ENCODE measurements at regions not wholly inside any gene's neighbourhood (a gene's known extent, or its start where the extent isn't known, plus 50 kb on each side); places are given as distances from the start of the nearest gene placed in this dataset.

- H3K36me3 Mint-ChIP-seq, result peaks cover 1% of the 10 kb centered on the region
- no peak overlapping the region for H3K27ac Mint-ChIP-seq
- H3K27me3 Mint-ChIP-seq, result no peaks in the 10 kb centered on the region
- ATAC-seq (ENCODE audit: low read depth), result no peak
- H3K4me3 Mint-ChIP-seq, result no peak overlapping the region
- H3K4me1 Mint-ChIP-seq, result peaks cover 4% of the 10 kb centered on the region
- POLR2A ChIA-PET, result no interaction called here
- no peaks in the 10 kb centered on the region for H3K9me3 Mint-ChIP-seq
- no peak for DNase-seq
Observed at GRCh38 chr10:9016930-9017329, 962.4 kb downstream of the GATA3 start.

- H3K27me3 Mint-ChIP-seq, result no peaks in the 10 kb centered on the region
- ATAC-seq (ENCODE audit: low read depth) (no peak), DNase-seq (no peak)
- POLR2A ChIA-PET, result interaction anchor here (0.5 kb wide), 1 partner anchor 11 kb away, joined by 3 read pairs; no protein-coding TSS in a partner anchor
- peaks cover 4% of the 10 kb centered on the region for H3K4me1 Mint-ChIP-seq
- peaks cover 1% of the 10 kb centered on the region for H3K36me3 Mint-ChIP-seq
- H3K27ac Mint-ChIP-seq, result no peak overlapping the region
- no peaks in the 10 kb centered on the region for H3K9me3 Mint-ChIP-seq
- H3K4me3 Mint-ChIP-seq, result no peak overlapping the region
Observed at GRCh38 chr10:9018195-9019173, 964.0 kb downstream of the GATA3 start.

- DNase-seq (no peak), ATAC-seq (ENCODE audit: low read depth) (no peak)
- H3K27ac Mint-ChIP-seq, result no peak overlapping the region
- no peaks in the 10 kb centered on the region for H3K4me1 Mint-ChIP-seq
- no peaks in the 10 kb centered on the region for H3K27me3 Mint-ChIP-seq
- H3K9me3 Mint-ChIP-seq, result peaks cover 2% of the 10 kb centered on the region
- no peaks in the 10 kb centered on the region for H3K36me3 Mint-ChIP-seq
- POLR2A ChIA-PET, result no interaction called here
- no peak overlapping the region for H3K4me3 Mint-ChIP-seq
Observed at GRCh38 chr10:9023206-9023605, 968.7 kb downstream of the GATA3 start.

DNA sequence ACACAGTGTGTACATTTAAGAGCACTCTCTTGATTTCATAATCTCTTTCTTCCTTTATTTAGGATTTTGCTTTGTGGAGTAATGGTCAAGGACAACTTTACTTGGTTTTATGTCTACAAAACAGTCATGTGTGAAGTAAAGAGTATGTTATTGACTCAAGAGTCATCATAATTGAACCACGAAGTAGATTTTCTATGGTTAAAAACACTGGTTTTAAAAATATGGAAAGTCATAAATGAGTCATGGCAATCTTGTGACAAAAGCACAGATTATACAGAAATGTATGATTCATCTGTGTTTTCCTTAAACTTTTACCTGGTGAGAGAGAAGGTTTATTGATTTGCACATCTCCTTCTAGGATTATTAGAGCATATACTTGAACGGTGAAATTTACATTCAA, 969.7 kb downstream of the GATA3 start:
- Mint-ChIP-seq H3K27me3 (no peaks in the 10 kb centered on the region), H3K9me3 (peaks cover 2% of the 10 kb centered on the region), H3K27ac (no peak overlapping the region), H3K36me3 (no peaks in the 10 kb centered on the region), H3K4me3 (no peak overlapping the region), H3K4me1 (no peaks in the 10 kb centered on the region)
- POLR2A ChIA-PET, result no interaction called here
- ATAC-seq (ENCODE audit: low read depth), result no peak
- no peak for DNase-seq

DNA sequence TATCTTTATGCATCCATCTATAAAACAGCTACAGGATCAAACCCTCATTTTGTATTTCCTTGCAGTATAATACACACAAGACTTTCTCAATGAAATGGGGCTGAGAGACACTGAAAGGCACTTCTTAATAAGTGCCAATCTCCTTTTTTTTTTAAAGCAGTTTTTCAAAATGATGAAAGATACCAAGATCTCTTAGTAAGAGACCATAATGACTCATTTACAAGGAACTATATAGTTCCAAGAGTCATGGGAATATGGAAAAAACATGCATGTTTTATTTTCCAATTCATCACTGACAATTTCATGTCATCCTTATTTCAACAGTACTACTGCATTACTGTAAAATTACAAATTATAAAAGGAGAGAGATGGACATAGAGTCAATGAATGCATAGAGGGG, 973.7 kb downstream of the GATA3 start:
- Mint-ChIP-seq H3K4me3 (no peak overlapping the region), H3K4me1 (peaks cover 2% of the 10 kb centered on the region), H3K36me3 (peaks cover 2% of the 10 kb centered on the region), H3K27ac (no peak overlapping the region), H3K9me3 (peaks cover 5% of the 10 kb centered on the region), H3K27me3 (no peaks in the 10 kb centered on the region)
- DNase-seq (no peak), ATAC-seq (ENCODE audit: low read depth) (no peak)
- POLR2A ChIA-PET, result no interaction called here

GRCh38 chr10:9035355-9035754, 980.9 kb downstream of the GATA3 start:
- ATAC-seq (ENCODE audit: low read depth), result no peak
- H3K4me3 Mint-ChIP-seq, result no peak overlapping the region
- peaks cover 3% of the 10 kb centered on the region for H3K36me3 Mint-ChIP-seq
- peaks cover 11% of the 10 kb centered on the region for H3K9me3 Mint-ChIP-seq
- H3K27ac Mint-ChIP-seq, result no peak overlapping the region
- no peaks in the 10 kb centered on the region for H3K27me3 Mint-ChIP-seq
- DNase-seq, result no peak
- H3K4me1 Mint-ChIP-seq, result peaks cover 2% of the 10 kb centered on the region
- POLR2A ChIA-PET, result no interaction called here

DNA sequence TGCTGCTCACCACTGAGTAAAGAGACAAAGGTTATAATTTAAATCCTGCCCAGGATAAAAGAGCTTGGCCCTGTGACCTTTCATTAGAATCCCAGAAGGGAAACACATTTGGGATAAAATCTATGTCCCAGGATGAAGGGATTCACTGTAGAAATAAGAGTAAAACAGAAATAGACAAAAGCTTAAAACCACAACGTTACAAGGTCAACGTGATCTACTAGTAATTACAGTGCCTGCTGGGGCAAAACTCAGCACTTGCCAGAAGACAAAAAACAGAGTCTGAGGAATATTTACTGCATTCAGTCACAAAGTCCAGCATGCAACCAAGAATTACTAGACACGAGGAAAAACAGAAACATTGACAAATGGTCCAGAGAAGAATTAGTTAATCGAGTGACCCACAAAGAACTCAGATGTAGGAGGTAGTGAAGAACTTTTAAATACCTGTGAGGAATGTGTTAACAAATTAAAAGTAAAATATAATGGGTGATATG, 982.3 kb downstream of the GATA3 start:
- DNase-seq, result no peak
- H3K27ac Mint-ChIP-seq, result no peak overlapping the region
- H3K9me3 Mint-ChIP-seq, result peaks cover 12% of the 10 kb centered on the region
- peaks cover 2% of the 10 kb centered on the region for H3K4me1 Mint-ChIP-seq
- ATAC-seq (ENCODE audit: low read depth), result no peak
- H3K27me3 Mint-ChIP-seq, result no peaks in the 10 kb centered on the region
- no peak overlapping the region for H3K4me3 Mint-ChIP-seq
- POLR2A ChIA-PET, result no interaction called here
- peaks cover 3% of the 10 kb centered on the region for H3K36me3 Mint-ChIP-seq

GRCh38 chr10:9038146-9038714, 983.7 kb downstream of the GATA3 start:
- ATAC-seq (ENCODE audit: low read depth) (no peak), DNase-seq (no peak)
- no peaks in the 10 kb centered on the region for H3K27me3 Mint-ChIP-seq
- H3K36me3 Mint-ChIP-seq, result peaks cover 2% of the 10 kb centered on the region
- POLR2A ChIA-PET, result no interaction called here
- H3K27ac Mint-ChIP-seq, result no peak overlapping the region
- no peak overlapping the region for H3K4me3 Mint-ChIP-seq
- H3K9me3 Mint-ChIP-seq, result peaks cover 9% of the 10 kb centered on the region
- H3K4me1 Mint-ChIP-seq, result no peaks in the 10 kb centered on the region

GRCh38 chr10:9043466-9043865, 989.0 kb downstream of the GATA3 start:
- H3K27ac Mint-ChIP-seq, result no peak overlapping the region
- POLR2A ChIA-PET, result no interaction called here
- DNase-seq (no peak), ATAC-seq (ENCODE audit: low read depth) (no peak)
- H3K9me3 Mint-ChIP-seq, result peaks cover 8% of the 10 kb centered on the region
- no peaks in the 10 kb centered on the region for H3K4me1 Mint-ChIP-seq
- H3K36me3 Mint-ChIP-seq, result peaks cover 2% of the 10 kb centered on the region
- H3K4me3 Mint-ChIP-seq, result no peak overlapping the region
- H3K27me3 Mint-ChIP-seq, result no peaks in the 10 kb centered on the region

GRCh38 chr10:9045311-9045710, 990.8 kb downstream of the GATA3 start:
- ATAC-seq (ENCODE audit: low read depth), result no peak
- Mint-ChIP-seq H3K36me3 (peaks cover 6% of the 10 kb centered on the region), H3K4me1 (no peaks in the 10 kb centered on the region), H3K4me3 (no peak overlapping the region), H3K27me3 (no peaks in the 10 kb centered on the region), H3K9me3 (peaks cover 9% of the 10 kb centered on the region), H3K27ac (no peak overlapping the region)
- no peak for DNase-seq
- POLR2A ChIA-PET, result interaction anchor here (1.0 kb wide), 1 partner anchor 35 kb away, joined by 3 read pairs; no protein-coding TSS in a partner anchor

GRCh38 chr10:9051328-9051974, 997.0 kb downstream of the GATA3 start:
- peak overlapping the region; percentile 18 for H3K27ac Mint-ChIP-seq
- peaks cover 8% of the 10 kb centered on the region for H3K9me3 Mint-ChIP-seq
- peaks cover 10% of the 10 kb centered on the region for H3K4me1 Mint-ChIP-seq
- no peak overlapping the region for H3K4me3 Mint-ChIP-seq
- DNase-seq, result no peak
- H3K27me3 Mint-ChIP-seq, result no peaks in the 10 kb centered on the region
- no peak for ATAC-seq (ENCODE audit: low read depth)
- H3K36me3 Mint-ChIP-seq, result peaks cover 8% of the 10 kb centered on the region
- POLR2A ChIA-PET, result no interaction called here

DNA sequence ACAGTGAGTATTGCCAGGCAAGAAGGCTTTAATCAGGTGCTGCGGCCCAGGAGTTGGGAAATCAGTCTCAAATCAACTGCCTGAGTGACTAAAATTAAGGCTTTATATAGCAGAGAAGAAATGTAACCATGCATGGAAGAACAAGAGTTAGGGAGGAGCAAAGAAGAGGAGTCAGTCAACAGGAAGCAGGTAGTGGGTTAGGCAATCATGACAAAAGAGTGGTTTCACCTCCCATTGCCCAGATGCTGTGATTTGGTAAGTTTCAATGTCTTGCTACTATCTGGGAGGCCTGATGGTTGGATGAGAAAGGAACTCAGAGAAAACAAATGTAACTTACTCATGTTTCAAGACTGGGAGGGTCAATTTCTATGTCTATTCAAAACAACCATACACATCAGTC, 998.3 kb downstream of the GATA3 start:
- DNase-seq (no peak), ATAC-seq (ENCODE audit: low read depth) (no peak)
- Mint-ChIP-seq H3K4me1 (peaks cover 10% of the 10 kb centered on the region), H3K9me3 (peaks cover 11% of the 10 kb centered on the region), H3K36me3 (peaks cover 8% of the 10 kb centered on the region), H3K27ac (no peak overlapping the region), H3K4me3 (no peak overlapping the region), H3K27me3 (no peaks in the 10 kb centered on the region)
- POLR2A ChIA-PET, result no interaction called here

GRCh38 chr10:9056521-9056920, 1002.0 kb downstream of the GATA3 start:
- peaks cover 17% of the 10 kb centered on the region for H3K4me1 Mint-ChIP-seq
- H3K9me3 Mint-ChIP-seq, result peaks cover 9% of the 10 kb centered on the region
- no peak overlapping the region for H3K27ac Mint-ChIP-seq
- no peak for DNase-seq
- no peak overlapping the region for H3K4me3 Mint-ChIP-seq
- POLR2A ChIA-PET, result no interaction called here
- ATAC-seq (ENCODE audit: low read depth), result no peak
- H3K36me3 Mint-ChIP-seq, result peaks cover 4% of the 10 kb centered on the region
- H3K27me3 Mint-ChIP-seq, result no peaks in the 10 kb centered on the region

All from activated naive CD8-positive, alpha-beta T cell treated with anti-CD3 and anti-CD28 coated beads, Interleukin-2, amount 10 ng/mL, durations not matched to agents 7 days and 5 days (primary cell).